ENCODE measurements at regions not wholly inside any gene's neighbourhood (a gene's known extent, or its start where the extent isn't known, plus 50 kb on each side); places are given as distances from the start of the nearest gene placed in this dataset.

DNA sequence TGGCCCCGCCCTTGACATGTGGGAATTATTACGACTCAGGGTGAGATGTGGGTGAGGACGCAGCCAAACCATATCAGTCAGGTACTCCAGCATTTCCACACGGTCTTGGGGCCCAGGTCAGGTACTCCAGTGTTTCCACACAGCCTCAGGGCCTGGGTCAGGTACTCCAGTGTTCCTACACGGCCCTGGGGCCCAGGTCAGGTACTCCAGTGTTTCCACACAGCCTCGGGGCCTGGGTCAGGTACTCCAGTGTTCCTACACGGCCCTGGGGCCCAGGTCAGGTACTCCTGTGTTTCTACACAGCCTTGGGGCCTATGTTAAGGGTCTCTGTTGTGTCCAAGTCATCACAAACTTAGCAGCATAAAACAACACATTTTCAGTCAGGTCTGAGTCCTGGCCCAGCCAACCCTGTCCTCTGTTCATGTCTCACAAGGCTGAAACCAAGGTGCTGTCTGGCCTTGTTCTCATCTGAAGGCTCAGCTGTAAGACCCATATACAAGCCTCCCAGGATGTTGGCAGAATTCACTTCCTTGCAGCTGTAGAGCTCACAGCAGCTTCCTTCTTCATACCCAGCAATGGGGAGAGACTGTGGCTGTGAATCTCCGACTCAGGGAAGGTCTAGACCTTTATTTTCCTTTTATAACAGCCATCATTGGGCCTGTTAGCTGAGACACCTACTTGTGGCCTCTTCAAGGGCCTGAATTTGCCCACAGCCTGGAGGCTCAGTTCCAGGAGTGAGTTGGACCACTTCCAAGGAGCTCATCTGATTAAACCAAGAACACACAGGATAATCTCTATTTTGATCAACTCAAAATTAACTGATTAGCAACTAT is 107.6 kb upstream of the SFSWAP start (continued):
- no peak for TF ChIP-seq NANOG (IDR thresholded peaks at IDR 0.05; ENCODE audit: insufficient read depth, low read depth, low read length, poor library complexity, severe bottlenecking)
- no peak for TF ChIP-seq RNF2 (IDR thresholded peaks at IDR 0.05; ENCODE audit: borderline replicate concordance, low read depth, low read length, missing control alignments, poor library complexity, severe bottlenecking)
- no peak for TF ChIP-seq FOSL1 (IDR thresholded peaks at IDR 0.05; ENCODE audit: insufficient read depth, low read depth, low read length)

All from H1 (cell line).